HEK293T (cell line): ENCODE measurements at regions not wholly inside any gene's neighbourhood (a gene's known extent, or its start where the extent isn't known, plus 50 kb on each side); places are given as distances from the start of the nearest gene placed in this dataset.
"Not testable (repeated sequence)": the region's sequence is repeated elsewhere in the genome, so short reads cannot be mapped to it uniquely, and the experiment has no call there.

Source experiments
- BHLHE40 ChIP-seq: fragments of 450-650 bp; IDR thresholded peaks from 2 replicates; pipeline ENCODE4 v1.6.1; 2016; ENCODE audit warnings: mild to moderate bottlenecking, moderate library complexity, borderline replicate concordance
- L3MBTL2 ChIP-seq: fragments of 450-650 bp; conservative IDR thresholded peaks from 2 replicates; pipeline ENCODE4 v1.6.1; 2016; ENCODE audit warnings: mild to moderate bottlenecking
- TARDBP ChIP-seq: fragments of 450-650 bp; IDR thresholded peaks from 2 replicates; pipeline ENCODE4 v1.6.1; 2016

GRCh38 chr12:73009138-73009834 lies 737.1 kb downstream of the TRHDE start:
- not testable (repeated sequence) for TF ChIP-seq L3MBTL2, TARDBP, BHLHE40
